Endothelial cell (in vitro differentiated cells): ENCODE measurements at regions not wholly inside any gene's neighbourhood (a gene's known extent, or its start where the extent isn't known, plus 50 kb on each side); places are given as distances from the start of the nearest gene placed in this dataset.

Source experiments
- DNase-seq: peaks from one replicate; pipeline ENCODE4 v3.0.0; 2021; ENCODE audit warnings: low spot score
- H3K27ac Mint-ChIP-seq: one replicate; pipeline ENCODE4 v1.8.0; 2021; ENCODE audit warnings: mixed read lengths, inconsistent platforms; ENCODE audit not compliant: unreplicated experiment
- H3K27me3 Mint-ChIP-seq: one replicate; pipeline ENCODE4 v1.8.0; 2021; ENCODE audit warnings: mild to moderate bottlenecking, moderate library complexity, mixed read lengths, inconsistent platforms; ENCODE audit not compliant: unreplicated experiment
- H3K36me3 Mint-ChIP-seq: one replicate; pipeline ENCODE4 v1.8.0; 2021; ENCODE audit warnings: mild to moderate bottlenecking, low read depth, mixed read lengths, inconsistent platforms; ENCODE audit not compliant: unreplicated experiment
- H3K4me1 Mint-ChIP-seq: one replicate; pipeline ENCODE4 v1.8.0; 2021; ENCODE audit warnings: mild to moderate bottlenecking, mixed read lengths, inconsistent platforms; ENCODE audit not compliant: unreplicated experiment
- H3K4me3 Mint-ChIP-seq: one replicate; pipeline ENCODE4 v1.8.0; 2021; ENCODE audit warnings: mild to moderate bottlenecking, mixed read lengths, inconsistent platforms; ENCODE audit not compliant: unreplicated experiment
- H3K9me3 Mint-ChIP-seq: one replicate; pipeline ENCODE4 v1.8.0; 2021; ENCODE audit warnings: mixed read lengths, inconsistent platforms; ENCODE audit not compliant: unreplicated experiment
- CTCF ChIP-seq: fragments of 200-600 bp; sonication (generic); IDR thresholded peaks from one replicate; pipeline ENCODE4 v1.5.0; 2021; ENCODE audit warnings: antibody characterized with exemption; ENCODE audit not compliant: unreplicated experiment

GRCh38 chr2:220963076-220963475 lies 609.0 kb downstream of the EPHA4 start:
- Mint-ChIP-seq H3K36me3 (no peaks in the 10 kb centered on the region), H3K4me3 (no peak overlapping the region), H3K9me3 (no peaks in the 10 kb centered on the region), H3K27ac (no peak overlapping the region), H3K27me3 (no peaks in the 10 kb centered on the region), H3K4me1 (no peaks in the 10 kb centered on the region)
- no peak for DNase-seq
- no peak for TF ChIP-seq CTCF

GRCh38 chr2:220963930-220964329 lies 608.2 kb downstream of the EPHA4 start:
- H3K27ac Mint-ChIP-seq, result no peak overlapping the region
- no peaks in the 10 kb centered on the region for H3K27me3 Mint-ChIP-seq
- H3K9me3 Mint-ChIP-seq, result no peaks in the 10 kb centered on the region
- no peaks in the 10 kb centered on the region for H3K36me3 Mint-ChIP-seq
- no peak for TF ChIP-seq CTCF
- no peaks in the 10 kb centered on the region for H3K4me1 Mint-ChIP-seq
- no peak for DNase-seq
- no peak overlapping the region for H3K4me3 Mint-ChIP-seq

- Mint-ChIP-seq H3K4me1 (no peaks in the 10 kb centered on the region), H3K4me3 (no peak overlapping the region), H3K9me3 (no peaks in the 10 kb centered on the region), H3K27me3 (no peaks in the 10 kb centered on the region), H3K36me3 (no peaks in the 10 kb centered on the region), H3K27ac (no peak overlapping the region)
- DNase-seq, result no peak
- TF ChIP-seq CTCF, result no peak
Observed at GRCh38 chr2:220966636-220967035, 605.5 kb downstream of the EPHA4 start.

GRCh38 chr2:220969348-220969747 lies 602.8 kb downstream of the EPHA4 start:
- Mint-ChIP-seq H3K9me3 (no peaks in the 10 kb centered on the region), H3K36me3 (no peaks in the 10 kb centered on the region), H3K4me3 (no peak overlapping the region), H3K4me1 (no peaks in the 10 kb centered on the region), H3K27me3 (no peaks in the 10 kb centered on the region), H3K27ac (no peak overlapping the region)
- DNase-seq, result no peak
- TF ChIP-seq CTCF, result no peak

GRCh38 chr2:220980966-220981675 lies 591.0 kb downstream of the EPHA4 start:
- no peaks in the 10 kb centered on the region for H3K27me3 Mint-ChIP-seq
- H3K4me1 Mint-ChIP-seq, result no peaks in the 10 kb centered on the region
- TF ChIP-seq CTCF, result no peak
- H3K27ac Mint-ChIP-seq, result no peak overlapping the region
- no peaks in the 10 kb centered on the region for H3K9me3 Mint-ChIP-seq
- no peak overlapping the region for H3K4me3 Mint-ChIP-seq
- no peak for DNase-seq
- no peaks in the 10 kb centered on the region for H3K36me3 Mint-ChIP-seq
